Endothelial cell of umbilical vein (primary cell): ENCODE measurements at regions not wholly inside any gene's neighbourhood (a gene's known extent, or its start where the extent isn't known, plus 50 kb on each side); places are given as distances from the start of the nearest gene placed in this dataset.
A peak's percentile ranks its signal among the peaks of the same experiment; 100 is the strongest.

ENCODE experiments used
- BruUV-seq: library from RNA; stranded (reverse); fragments of 400-500 nt; replicated peaks from 2 replicates; lab custom pipeline; 2021; lab: Mats Ljungman, UMichigan
- CTCF ChIA-PET: fragments of 300-600, 350-600 bp; sonication (Branson Sonifier 250); formaldehyde crosslinking; loops from one replicate; lab custom pipeline; 2021; ENCODE audit warnings: antibody characterized with exemption, inconsistent platforms; lab: Charles Lee
- POLR2A ChIA-PET: fragments of 300-600, 350-600 bp; sonication (Branson Sonifier 250); formaldehyde crosslinking; loops from one replicate; lab custom pipeline; 2021; ENCODE audit warnings: antibody characterized with exemption, inconsistent platforms; lab: Charles Lee
- DNase-seq: peaks from one replicate; pipeline ENCODE4 v3.0.0-alpha.2; 2011; ENCODE audit warnings: low read depth, low spot score
- FAIRE-seq: peaks from 2 replicates; lab custom pipeline; 2011; peaks lifted over from hg19 to GRCh38; lab: Jason Lieb, UNC
- H2AFZ ChIP-seq: 2 replicates; pipeline ENCODE4 v1.6.0; 2012; ENCODE audit warnings: low read depth, low read length, control low read depth, inconsistent platforms
- H3K27ac ChIP-seq: 2 replicates; pipeline ENCODE4 v1.5.1; 2011; ENCODE audit warnings: low read depth, mild to moderate bottlenecking, control low read depth, low read length, moderate library complexity; ENCODE audit not compliant: insufficient read depth
- H3K27me3 ChIP-seq, 2 experiments: 2 replicates each; pipeline versions ENCODE4 v1.6.0 to v1.6.1; 2011; ENCODE audit warnings: low read length in 2 of 2, mixed read lengths in 1 of 2; ENCODE audit not compliant: control insufficient read depth in 2 of 2, insufficient read depth in 2 of 2
- H3K36me3 ChIP-seq, 2 experiments: 2 replicates in 1 of 2; 3 replicates in 1 of 2; pipeline ENCODE4 v1.5.1; 2011; ENCODE audit warnings: low read length in 2 of 2, mild to moderate bottlenecking in 1 of 2, moderate library complexity in 1 of 2; ENCODE audit not compliant: control insufficient read depth in 2 of 2, insufficient read depth in 2 of 2; ENCODE audit errors: extremely low read depth in 1 of 2
- H3K4me1 ChIP-seq: 3 replicates; pipeline ENCODE4 v1.5.1; 2011; ENCODE audit warnings: mild to moderate bottlenecking, low read length; ENCODE audit not compliant: control insufficient read depth, insufficient read depth; ENCODE audit errors: extremely low read depth
- H3K4me2 ChIP-seq: 2 replicates; pipeline ENCODE4 v1.6.1; 2011; ENCODE audit warnings: low read length, control low read depth, mixed read lengths; ENCODE audit not compliant: insufficient read depth
- H3K4me3 ChIP-seq, 3 experiments: fragments of 200-600 bp in 1 of 3; sonication (generic), shearing (Covaris generic) in 1 of 3; replicated peaks in 1 of 3; 2 replicates each; pipeline ENCODE4 v1.5.1; 2011 to 2016; ENCODE audit warnings: control low read depth in 3 of 3, low read length in 3 of 3, mild to moderate bottlenecking in 2 of 3, inconsistent platforms in 1 of 3, low read depth in 1 of 3, moderate library complexity in 1 of 3; ENCODE audit not compliant: insufficient read depth in 1 of 3
- H3K79me2 ChIP-seq: 2 replicates; pipeline ENCODE4 v1.6.0; 2012; ENCODE audit warnings: low read length, inconsistent platforms; ENCODE audit not compliant: control insufficient read depth, insufficient read depth
- H3K9ac ChIP-seq: replicated peaks from 2 replicates; pipeline ENCODE3; 2011; ENCODE audit warnings: low read length, control low read depth; ENCODE audit not compliant: insufficient read depth; ENCODE audit errors: extremely low read depth
- H3K9me1 ChIP-seq: replicated peaks from 3 replicates; pipeline ENCODE4 v1.6.0; 2011; ENCODE audit warnings: mild to moderate bottlenecking, low read length; ENCODE audit not compliant: control insufficient read depth, insufficient read depth; ENCODE audit errors: extremely low read depth
- H3K9me3 ChIP-seq: replicated peaks from 2 replicates; pipeline ENCODE4 v1.5.1; 2012; ENCODE audit warnings: low read length, inconsistent platforms; ENCODE audit not compliant: control insufficient read depth, insufficient read depth
- H4K20me1 ChIP-seq: replicated peaks from 2 replicates; pipeline ENCODE3; 2011; ENCODE audit warnings: mild to moderate bottlenecking, low read length; ENCODE audit not compliant: control insufficient read depth, insufficient read depth; ENCODE audit errors: extremely low read depth
- CTCF ChIP-seq, 2 donors: IDR thresholded peaks; 1 replicate in 1 of 2; 2 replicates in 1 of 2; pipeline ENCODE4 v1.5.1; 2011; ENCODE audit warnings: low read length in 2 of 2, mild to moderate bottlenecking in 2 of 2, moderate library complexity in 2 of 2, control low read depth in 1 of 2, inconsistent platforms in 1 of 2, low read depth in 1 of 2; ENCODE audit not compliant: insufficient read depth in 1 of 2; ENCODE audit errors: extremely low read depth in 1 of 2
- EZH2 ChIP-seq: IDR thresholded peaks from 2 replicates; pipeline ENCODE4 v1.6.1; 2012; ENCODE audit warnings: borderline replicate concordance, low read depth, mild to moderate bottlenecking, moderate library complexity, low read length, inconsistent platforms; ENCODE audit not compliant: severe bottlenecking
- FOS ChIP-seq: IDR thresholded peaks from 2 replicates; pipeline ENCODE4 v1.6.1; 2011; ENCODE audit warnings: mild to moderate bottlenecking, low read length, moderate library complexity, borderline replicate concordance; ENCODE audit not compliant: insufficient read depth
- GATA2 ChIP-seq: IDR thresholded peaks from 2 replicates; pipeline ENCODE4 v1.7.0; 2011; ENCODE audit warnings: low read depth, mild to moderate bottlenecking, moderate library complexity, mixed read lengths, low read length; ENCODE audit not compliant: insufficient read length, insufficient read depth
- JUN ChIP-seq: IDR thresholded peaks from 2 replicates; pipeline ENCODE4 v1.6.1; 2011; ENCODE audit warnings: borderline replicate concordance, low read depth; ENCODE audit not compliant: insufficient read length, insufficient read depth
- MYC ChIP-seq: IDR thresholded peaks from one replicate; pipeline ENCODE4 v1.6.1; 2011; ENCODE audit warnings: mild to moderate bottlenecking, low read depth, low read length
- POLR2A ChIP-seq: IDR thresholded peaks from 2 replicates; pipeline ENCODE4 v1.6.1; 2012; ENCODE audit warnings: low read depth, mild to moderate bottlenecking, control low read depth, low read length
- POLR2AphosphoS5 ChIP-seq: IDR thresholded peaks from 2 replicates; pipeline ENCODE4 v1.6.1; 2012; ENCODE audit warnings: low read depth, mild to moderate bottlenecking, control low read depth, low read length, moderate library complexity; ENCODE audit not compliant: insufficient read depth
- dilution Hi-C: fragments of 300-500 bp; cut with MboI; formaldehyde crosslinking; loops from one replicate; pipeline ENCODE4 v1.15.0; 2019; ENCODE audit warnings: low sequenced_read_pairs; ENCODE audit not compliant: extremely low pct_ligation_motif_present
- intact Hi-C: fragments of 100-400 bp; cut with micrococcal nuclease; formaldehyde crosslinking; loops from one replicate; pipeline ENCODE4 v1.10.0; 2022
- TF ChIP-seq, protein P1 (sequence below): IDR thresholded peaks from 2 replicates; pipeline ENCODE4 v1.6.1; 2011; ENCODE audit not compliant: insufficient read depth, insufficient read length

DNA sequence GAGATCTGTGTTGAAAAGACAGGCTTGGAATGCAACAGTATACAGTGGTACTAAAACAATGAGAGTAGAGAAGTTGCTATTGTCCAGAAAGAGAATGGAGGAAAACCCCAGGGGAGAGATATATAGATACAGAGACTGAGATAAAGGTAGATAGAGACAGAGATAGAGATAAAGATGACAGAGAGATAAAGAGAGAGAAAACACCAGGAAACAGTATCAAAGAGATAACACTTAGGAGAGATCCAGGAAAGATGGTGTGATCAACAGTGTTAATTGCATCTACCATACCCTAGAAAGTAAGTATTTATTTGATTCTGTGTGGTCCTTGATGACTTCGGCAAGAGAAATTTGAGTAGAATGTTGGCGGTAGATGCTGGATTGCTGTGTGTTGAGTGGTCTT lies 461.8 kb upstream of the RIOK2 start:
- no peaks in the 10 kb centered on the region for H3K9me1 ChIP-seq
- H3K4me3 ChIP-seq, result no peak overlapping the region
- CTCF ChIA-PET, result no interaction called here
- H3K4me2 ChIP-seq, result no peak overlapping the region
- no peak overlapping the region for H2AFZ ChIP-seq
- no peak overlapping the region for H3K27ac ChIP-seq
- no peaks in the 10 kb centered on the region for H3K36me3 ChIP-seq
- H3K79me2 ChIP-seq, result no peaks in the 10 kb centered on the region
- BruUV-seq, result no TSS peak
- no peaks in the 10 kb centered on the region for H3K9me3 ChIP-seq
- H3K4me1 ChIP-seq, result no peaks in the 10 kb centered on the region
- H3K9ac ChIP-seq, result no peak overlapping the region
- dilution Hi-C loops (no loop called here), intact Hi-C loops (no loop called here)
- no peak for FAIRE-seq
- POLR2A ChIA-PET, result no interaction called here
- H4K20me1 ChIP-seq, result no peaks in the 10 kb centered on the region
- no peaks in the 10 kb centered on the region for H3K27me3 ChIP-seq
- TF ChIP-seq GATA2 (no peak), CTCF (IDR thresholded peaks at IDR 0.05; ENCODE audit: extremely low read depth in 1 of 2, insufficient read depth in 1 of 2, low read depth in 1 of 2, low read length in 2 of 2) (no peak), JUN (no peak), MYC (no peak)
- no peak for DNase-seq

DNA sequence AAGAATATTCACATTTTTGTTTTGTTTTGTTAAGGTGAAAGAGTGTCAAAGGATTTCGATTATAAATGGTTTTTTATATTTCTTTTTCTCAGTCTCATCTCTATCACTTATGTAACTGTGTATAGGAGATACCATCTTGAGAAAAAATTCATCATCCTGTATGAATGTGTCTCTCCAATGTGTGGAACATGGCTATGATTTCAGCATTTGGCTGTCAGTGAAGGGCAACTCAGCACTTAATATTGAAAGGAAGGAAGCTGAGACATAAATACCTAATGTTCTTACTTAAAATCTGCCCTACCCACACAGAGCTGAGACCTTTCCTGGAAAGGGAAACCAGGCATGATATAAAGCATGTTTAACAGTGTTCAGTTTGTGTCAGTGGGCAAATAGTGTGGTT lies 474.2 kb upstream of the RIOK2 start:
- intact Hi-C loops, result loop anchor here (5.0 kb wide), 1 partner anchor 1115 kb away; the partner anchor contains the start of gene RGMB
- Histone ChIP-seq H3K4me2 (peak overlapping the region; percentile 39), H4K20me1 (no peaks in the 10 kb centered on the region), H3K9me3 (no peaks in the 10 kb centered on the region), H3K9ac (no peak overlapping the region), H3K9me1 (no peaks in the 10 kb centered on the region), H3K79me2 (no peaks in the 10 kb centered on the region), H3K27me3 (no peaks in the 10 kb centered on the region), H2AFZ (no peak overlapping the region), H3K4me1 (peaks cover 19% of the 10 kb centered on the region), H3K27ac (peak overlapping the region; percentile 19), H3K4me3 (no peak overlapping the region), H3K36me3 (no peaks in the 10 kb centered on the region)
- DNase-seq (peak; percentile 72), FAIRE-seq (peak; percentile 53)
- CTCF ChIA-PET, result interaction anchor here (0.7 to 1.3 kb wide), 3 partner anchors 9 to 1111 kb away, joined by 3 to 7 read pairs (median 4); no protein-coding TSS in a partner anchor
- dilution Hi-C loops, result no loop called here
- no TSS peak for BruUV-seq
- peak; percentile 5 for TF ChIP-seq JUN
- TF ChIP-seq MYC, result no peak
- TF ChIP-seq GATA2, result peak; percentile 83
- no peak for TF ChIP-seq CTCF (IDR thresholded peaks at IDR 0.05; ENCODE audit: extremely low read depth in 1 of 2, insufficient read depth in 1 of 2, low read depth in 1 of 2, low read length in 2 of 2)
- no peak for TF ChIP-seq EZH2
- peak; percentile 34 for TF ChIP-seq POLR2AphosphoS5
- TF ChIP-seq POLR2A, result no peak
- TF ChIP-seq FOS, result peak; percentile 68
- TF ChIP-seq, protein P1, sequence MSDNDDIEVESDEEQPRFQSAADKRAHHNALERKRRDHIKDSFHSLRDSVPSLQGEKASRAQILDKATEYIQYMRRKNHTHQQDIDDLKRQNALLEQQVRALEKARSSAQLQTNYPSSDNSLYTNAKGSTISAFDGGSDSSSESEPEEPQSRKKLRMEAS, result no peak
- POLR2A ChIA-PET, result no interaction called here
